IMR-90 (cell line): ENCODE measurements at regions not wholly inside any gene's neighbourhood (a gene's known extent, or its start where the extent isn't known, plus 50 kb on each side); places are given as distances from the start of the nearest gene placed in this dataset.

ENCODE experiments used
- ATAC-seq: fragments of 200-7000 bp; cut with Tn5 transposase; 2 replicates; pipeline ENCODE4 v1.9.1; 2020; ENCODE audit warnings: low read depth, mild to moderate bottlenecking, moderate library complexity
- BruUV-seq: library from RNA; stranded (reverse); fragments of 400-500 nt; replicated peaks from 2 replicates; lab custom pipeline; 2021; lab: Mats Ljungman, UMichigan
- CTCF ChIA-PET: fragments of 300-600 bp; formaldehyde crosslinking; extraction: SDS; loops from one replicate; lab custom pipeline; 2021; ENCODE audit warnings: antibody characterized with exemption; lab: Yijun Ruan, JAX
- POLR2A ChIA-PET: fragments of 300-600 bp; sonication (Branson Sonifier 250); formaldehyde crosslinking; loops from one replicate; lab custom pipeline; 2022; ENCODE audit warnings: antibody characterized with exemption; ENCODE audit not compliant: unreplicated experiment; lab: Charles Lee
- DNase-seq: peaks from one replicate; pipeline ENCODE4 v3.0.0; 2013
- H2AFZ ChIP-seq: replicated peaks from 2 replicates; pipeline ENCODE3; 2013; ENCODE audit warnings: low read length, mild to moderate bottlenecking; ENCODE audit not compliant: poor library complexity
- H2AK5ac ChIP-seq: 2 replicates; pipeline ENCODE4 v1.6.1; 2013; ENCODE audit warnings: low read depth, low read length, inconsistent platforms
- H2AK9ac ChIP-seq: replicated peaks from 2 replicates; pipeline ENCODE3; 2013; ENCODE audit warnings: mild to moderate bottlenecking, low read depth, low read length, moderate library complexity; ENCODE audit not compliant: poor library complexity
- H2BK120ac ChIP-seq: 2 replicates; pipeline ENCODE4 v1.6.1; 2013; ENCODE audit warnings: low read depth, low read length, inconsistent platforms
- H2BK15ac ChIP-seq: 3 replicates; pipeline ENCODE4 v1.6.1; 2013; ENCODE audit warnings: low read depth, low read length, inconsistent platforms
- H2BK20ac ChIP-seq: 2 replicates; pipeline ENCODE4 v1.6.1; 2013; ENCODE audit warnings: low read depth, mild to moderate bottlenecking, inconsistent platforms, low read length, moderate library complexity
- H2BK5ac ChIP-seq: 2 replicates; pipeline ENCODE4 v1.6.1; 2013; ENCODE audit warnings: mild to moderate bottlenecking, low read depth, low read length, inconsistent platforms; ENCODE audit not compliant: poor library complexity, severe bottlenecking
- H3K14ac ChIP-seq: replicated peaks from 2 replicates; pipeline ENCODE4 v1.6.1; 2013; ENCODE audit warnings: low read depth, low read length, inconsistent platforms
- H3K18ac ChIP-seq: 2 replicates; pipeline ENCODE4 v1.6.1; 2013; ENCODE audit warnings: low read depth, low read length, control low read depth
- H3K23ac ChIP-seq: 2 replicates; pipeline ENCODE4 v1.6.1; 2013; ENCODE audit warnings: low read depth, low read length, inconsistent platforms
- H3K27ac ChIP-seq: 2 replicates; pipeline ENCODE4 v1.5.1; 2013; ENCODE audit warnings: mild to moderate bottlenecking, control low read depth, low read length; ENCODE audit not compliant: insufficient read depth
- H3K27me3 ChIP-seq: 2 replicates; pipeline ENCODE4 v1.6.1; 2013; ENCODE audit warnings: low read length; ENCODE audit not compliant: control insufficient read depth, insufficient read depth
- H3K36me3 ChIP-seq: 2 replicates; pipeline ENCODE4 v1.6.1; 2013; ENCODE audit warnings: low read length, mixed read lengths; ENCODE audit not compliant: control insufficient read depth, insufficient read depth
- H3K4ac ChIP-seq: 2 replicates; pipeline ENCODE4 v1.6.1; 2013; ENCODE audit warnings: low read depth, low read length, inconsistent platforms
- H3K4me1 ChIP-seq: 2 replicates; pipeline ENCODE4 v1.6.1; 2013; ENCODE audit warnings: low read length, mixed read lengths; ENCODE audit not compliant: control insufficient read depth, insufficient read depth
- H3K4me2 ChIP-seq: 2 replicates; pipeline ENCODE4 v1.6.1; 2013; ENCODE audit warnings: low read depth, mild to moderate bottlenecking, control low read depth, low read length, moderate library complexity
- H3K4me3 ChIP-seq: 2 replicates; pipeline ENCODE4 v1.5.1; 2013; ENCODE audit warnings: low read depth, mild to moderate bottlenecking, control low read depth, low read length, moderate library complexity; ENCODE audit not compliant: insufficient read depth
- H3K56ac ChIP-seq: 2 replicates; pipeline ENCODE4 v1.6.1; 2013; ENCODE audit warnings: low read length, inconsistent platforms; ENCODE audit not compliant: insufficient read depth; ENCODE audit errors: extremely low read depth
- H3K79me1 ChIP-seq, 2 experiments: 2 replicates each; pipeline ENCODE4 v1.6.1; 2013; ENCODE audit warnings: low read length in 2 of 2, inconsistent platforms in 1 of 2, low read depth in 1 of 2
- H3K9ac ChIP-seq: 2 replicates; pipeline ENCODE4 v1.6.1; 2013; ENCODE audit warnings: low read depth, low read length, control low read depth
- H3K9me1 ChIP-seq: 2 replicates; pipeline ENCODE4 v1.6.1; 2013; ENCODE audit warnings: low read length, inconsistent platforms; ENCODE audit not compliant: insufficient read depth
- H3K9me3 ChIP-seq: 2 replicates; pipeline ENCODE4 v1.6.1; 2013; ENCODE audit warnings: low read length; ENCODE audit not compliant: control insufficient read depth, insufficient read depth
- H4K20me1 ChIP-seq: 2 replicates; pipeline ENCODE4 v1.6.1; 2013; ENCODE audit warnings: low read length, inconsistent platforms; ENCODE audit not compliant: insufficient read depth
- H4K5ac ChIP-seq: 2 replicates; pipeline ENCODE4 v1.6.1; 2013; ENCODE audit warnings: mild to moderate bottlenecking, low read depth, low read length, control low read depth
- H4K8ac ChIP-seq, 2 experiments: 2 replicates each; pipeline ENCODE4 v1.6.1; 2013; ENCODE audit warnings: low read depth in 2 of 2, low read length in 2 of 2, control low read depth in 1 of 2, inconsistent platforms in 1 of 2
- H4K91ac ChIP-seq: 2 replicates; pipeline ENCODE4 v1.6.1; 2013; ENCODE audit warnings: low read depth, low read length, inconsistent platforms; ENCODE audit not compliant: insufficient read depth
- BHLHE40 ChIP-seq: fragments of 150-350 bp; IDR thresholded peaks from 2 replicates; pipeline ENCODE4 v1.6.1; 2016; ENCODE audit warnings: mild to moderate bottlenecking, low read depth, low read length
- MXI1 ChIP-seq: IDR thresholded peaks from 2 replicates; pipeline ENCODE4 v1.6.1; 2012; ENCODE audit warnings: low read depth, mild to moderate bottlenecking, low read length, moderate library complexity, borderline replicate concordance
- RAD21 ChIP-seq: IDR thresholded peaks from 2 replicates; pipeline ENCODE4 v1.6.1; 2012; ENCODE audit warnings: low read length, improper control_type of control experiment
- WGBS, 2 experiments: methylation state at CpG; one replicate each; pipeline versions ENCODE4 v1.1.5 to v1.1.7; 2013; ENCODE audit warnings: missing lambda C conversion rate in 2 of 2; ENCODE audit not compliant: insufficient read length in 1 of 2; ENCODE audit errors: extremely low coverage in 2 of 2; 5-methylcytosine and 5-hydroxymethylcytosine counted together
- dilution Hi-C: fragments of 300-500 bp; cut with HindIII; formaldehyde crosslinking; loops from one replicate; pipeline ENCODE4 v1.14.3; 2018; ENCODE audit warnings: low sequenced_read_pairs; ENCODE audit not compliant: unreplicated experiment
- in situ Hi-C: fragments of 300-500 bp; cut with MboI; formaldehyde crosslinking; loops from 3 replicates; pipeline ENCODE4 v1.14.3; 2019; ENCODE audit warnings: low sequenced_read_pairs, inconsistent platforms, mixed read lengths
- intact Hi-C: fragments of 100-400 bp; cut with micrococcal nuclease; formaldehyde crosslinking; loops from 2 replicates; pipeline ENCODE4 v1.10.0; 2022
- TF ChIP-seq, protein P1 (sequence below): conservative IDR thresholded peaks from 2 replicates; pipeline ENCODE4 v1.5.1; 2012; ENCODE audit warnings: mild to moderate bottlenecking, low read depth, low read length, improper control_type of control experiment

DNA sequence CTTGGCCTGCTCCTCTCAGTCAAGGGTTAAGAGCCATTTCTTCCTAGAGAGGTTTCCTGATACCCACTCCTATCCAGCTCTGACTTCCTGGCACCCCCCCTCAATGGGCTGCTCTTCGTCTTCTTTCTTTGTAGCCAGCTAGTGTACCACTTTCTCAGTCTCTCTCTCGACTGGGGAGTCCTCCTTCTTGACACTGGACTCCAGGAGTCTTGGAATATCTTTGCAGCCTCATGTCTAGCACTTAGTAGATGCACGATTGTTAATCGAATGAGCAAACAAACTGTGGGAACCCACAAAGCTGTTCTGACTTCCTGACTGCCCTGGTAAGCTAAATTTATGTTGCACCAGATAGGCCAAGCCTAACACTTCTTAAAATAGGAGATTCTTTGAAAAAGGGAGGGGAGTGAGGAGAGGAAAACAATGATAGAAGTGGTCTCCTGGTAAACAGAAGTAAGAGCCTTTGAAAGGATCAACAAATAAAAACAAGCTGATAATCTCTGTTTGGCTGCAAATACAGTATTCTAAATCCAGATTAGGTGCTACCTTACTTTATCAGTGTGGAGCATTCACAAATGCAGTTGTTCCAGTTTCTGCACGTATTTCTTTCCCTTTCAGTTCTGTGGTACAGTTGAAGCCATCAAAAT lies 160.1 kb upstream of the CITED2 start:
- peaks cover 0 to 3% of the 10 kb centered on the region in 2 experiments; a peak in 1 of 4 replicates for H3K79me1 ChIP-seq
- H3K27me3 ChIP-seq: no peaks in the 10 kb centered on the region
- peak overlapping the region; percentile 33 for H3K9ac ChIP-seq
- intact Hi-C loops: loop anchor here (5.0 to 10.0 kb wide), 2 partner anchors 43 to 520 kb away; no protein-coding TSS in a partner anchor
- peak overlapping the region; percentile 93 for H2BK15ac ChIP-seq
- no peak overlapping the region for H2AK9ac ChIP-seq
- H2AK5ac ChIP-seq: peak overlapping the region; percentile 86
- peak overlapping the region; percentile 93 for H2BK120ac ChIP-seq
- peak overlapping the region; percentile 84 for H2BK20ac ChIP-seq
- ChIA-PET POLR2A (no interaction called here), CTCF (interaction anchor here (0.6 to 0.7 kb wide), 2 partner anchors 18 to 170 kb away, joined by 3 to 4 read pairs; no protein-coding TSS in a partner anchor)
- no peak overlapping the region for H3K4me3 ChIP-seq
- ATAC-seq (no peak), DNase-seq (no peak)
- dilution Hi-C loops: no loop called here
- peak overlapping the region; percentile 86 to 88 for H4K8ac ChIP-seq
- H3K4ac ChIP-seq: peak overlapping the region; percentile 93
- H4K5ac ChIP-seq: peak overlapping the region; percentile 57
- H3K18ac ChIP-seq: peak overlapping the region; percentile 66
- peak overlapping the region; percentile 10; the same call in 1 of the 2 replicates for H3K4me2 ChIP-seq
- TF ChIP-seq MXI1: no peak
- TF ChIP-seq BHLHE40: no peak
- no peak for TF ChIP-seq RAD21
- TF ChIP-seq, protein P1, sequence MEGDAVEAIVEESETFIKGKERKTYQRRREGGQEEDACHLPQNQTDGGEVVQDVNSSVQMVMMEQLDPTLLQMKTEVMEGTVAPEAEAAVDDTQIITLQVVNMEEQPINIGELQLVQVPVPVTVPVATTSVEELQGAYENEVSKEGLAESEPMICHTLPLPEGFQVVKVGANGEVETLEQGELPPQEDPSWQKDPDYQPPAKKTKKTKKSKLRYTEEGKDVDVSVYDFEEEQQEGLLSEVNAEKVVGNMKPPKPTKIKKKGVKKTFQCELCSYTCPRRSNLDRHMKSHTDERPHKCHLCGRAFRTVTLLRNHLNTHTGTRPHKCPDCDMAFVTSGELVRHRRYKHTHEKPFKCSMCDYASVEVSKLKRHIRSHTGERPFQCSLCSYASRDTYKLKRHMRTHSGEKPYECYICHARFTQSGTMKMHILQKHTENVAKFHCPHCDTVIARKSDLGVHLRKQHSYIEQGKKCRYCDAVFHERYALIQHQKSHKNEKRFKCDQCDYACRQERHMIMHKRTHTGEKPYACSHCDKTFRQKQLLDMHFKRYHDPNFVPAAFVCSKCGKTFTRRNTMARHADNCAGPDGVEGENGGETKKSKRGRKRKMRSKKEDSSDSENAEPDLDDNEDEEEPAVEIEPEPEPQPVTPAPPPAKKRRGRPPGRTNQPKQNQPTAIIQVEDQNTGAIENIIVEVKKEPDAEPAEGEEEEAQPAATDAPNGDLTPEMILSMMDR: no peak
- 0 out of 2 replicates have a peak overlapping the region, but pooled peaks have one; percentile 14 for H3K56ac ChIP-seq
- peak overlapping the region; percentile 66 for H3K23ac ChIP-seq
- peaks cover 21% of the 10 kb centered on the region for H3K9me1 ChIP-seq
- in situ Hi-C loops: no loop called here
- H2BK5ac ChIP-seq: peak overlapping the region; percentile 88
- H2AFZ ChIP-seq: peak overlapping the region; percentile 88
- BruUV-seq: no TSS peak
- no peaks in the 10 kb centered on the region for H4K20me1 ChIP-seq
- H3K4me1 ChIP-seq: peaks cover 14% of the 10 kb centered on the region
- peak overlapping the region; percentile 82 for H3K14ac ChIP-seq
- no peaks in the 10 kb centered on the region for H3K9me3 ChIP-seq
- no peaks in the 10 kb centered on the region for H3K36me3 ChIP-seq
- 30% methylated on average over 2 of the region's 5 CpGs; no CpG with 5 or more reads in 1 of the 2 experiments for WGBS, 2 experiments
- peak overlapping the region; percentile 88; the same call in 1 of the 2 replicates for H3K27ac ChIP-seq
- H4K91ac ChIP-seq: peak overlapping the region; percentile 89
